IMR-90 (cell line): ENCODE measurements at regions not wholly inside any gene's neighbourhood (a gene's known extent, or its start where the extent isn't known, plus 50 kb on each side); places are given as distances from the start of the nearest gene placed in this dataset.

Experiments used
- ATAC-seq: fragments of 200-7000 bp; cut with Tn5 transposase; 2 replicates; pipeline ENCODE4 v1.9.1; 2020; ENCODE audit warnings: low read depth, mild to moderate bottlenecking, moderate library complexity
- BruUV-seq: library from RNA; stranded (reverse); fragments of 400-500 nt; replicated peaks from 2 replicates; lab custom pipeline; 2021; lab: Mats Ljungman, UMichigan
- CTCF ChIA-PET: fragments of 300-600 bp; formaldehyde crosslinking; extraction: SDS; loops from one replicate; lab custom pipeline; 2021; ENCODE audit warnings: antibody characterized with exemption; lab: Yijun Ruan, JAX
- POLR2A ChIA-PET: fragments of 300-600 bp; sonication (Branson Sonifier 250); formaldehyde crosslinking; loops from one replicate; lab custom pipeline; 2022; ENCODE audit warnings: antibody characterized with exemption; ENCODE audit not compliant: unreplicated experiment; lab: Charles Lee
- DNase-seq: peaks from one replicate; pipeline ENCODE4 v3.0.0; 2013
- H2AFZ ChIP-seq: replicated peaks from 2 replicates; pipeline ENCODE3; 2013; ENCODE audit warnings: low read length, mild to moderate bottlenecking; ENCODE audit not compliant: poor library complexity
- H2AK5ac ChIP-seq: 2 replicates; pipeline ENCODE4 v1.6.1; 2013; ENCODE audit warnings: low read depth, low read length, inconsistent platforms
- H2AK9ac ChIP-seq: replicated peaks from 2 replicates; pipeline ENCODE3; 2013; ENCODE audit warnings: mild to moderate bottlenecking, low read depth, low read length, moderate library complexity; ENCODE audit not compliant: poor library complexity
- H2BK120ac ChIP-seq: 2 replicates; pipeline ENCODE4 v1.6.1; 2013; ENCODE audit warnings: low read depth, low read length, inconsistent platforms
- H2BK15ac ChIP-seq: 3 replicates; pipeline ENCODE4 v1.6.1; 2013; ENCODE audit warnings: low read depth, low read length, inconsistent platforms
- H2BK20ac ChIP-seq: 2 replicates; pipeline ENCODE4 v1.6.1; 2013; ENCODE audit warnings: low read depth, mild to moderate bottlenecking, inconsistent platforms, low read length, moderate library complexity
- H2BK5ac ChIP-seq: 2 replicates; pipeline ENCODE4 v1.6.1; 2013; ENCODE audit warnings: mild to moderate bottlenecking, low read depth, low read length, inconsistent platforms; ENCODE audit not compliant: poor library complexity, severe bottlenecking
- H3K14ac ChIP-seq: replicated peaks from 2 replicates; pipeline ENCODE4 v1.6.1; 2013; ENCODE audit warnings: low read depth, low read length, inconsistent platforms
- H3K18ac ChIP-seq: 2 replicates; pipeline ENCODE4 v1.6.1; 2013; ENCODE audit warnings: low read depth, low read length, control low read depth
- H3K23ac ChIP-seq: 2 replicates; pipeline ENCODE4 v1.6.1; 2013; ENCODE audit warnings: low read depth, low read length, inconsistent platforms
- H3K27ac ChIP-seq: 2 replicates; pipeline ENCODE4 v1.5.1; 2013; ENCODE audit warnings: mild to moderate bottlenecking, control low read depth, low read length; ENCODE audit not compliant: insufficient read depth
- H3K27me3 ChIP-seq: 2 replicates; pipeline ENCODE4 v1.6.1; 2013; ENCODE audit warnings: low read length; ENCODE audit not compliant: control insufficient read depth, insufficient read depth
- H3K36me3 ChIP-seq: 2 replicates; pipeline ENCODE4 v1.6.1; 2013; ENCODE audit warnings: low read length, mixed read lengths; ENCODE audit not compliant: control insufficient read depth, insufficient read depth
- H3K4ac ChIP-seq: 2 replicates; pipeline ENCODE4 v1.6.1; 2013; ENCODE audit warnings: low read depth, low read length, inconsistent platforms
- H3K4me1 ChIP-seq: 2 replicates; pipeline ENCODE4 v1.6.1; 2013; ENCODE audit warnings: low read length, mixed read lengths; ENCODE audit not compliant: control insufficient read depth, insufficient read depth
- H3K4me2 ChIP-seq: 2 replicates; pipeline ENCODE4 v1.6.1; 2013; ENCODE audit warnings: low read depth, mild to moderate bottlenecking, control low read depth, low read length, moderate library complexity
- H3K4me3 ChIP-seq: 2 replicates; pipeline ENCODE4 v1.5.1; 2013; ENCODE audit warnings: low read depth, mild to moderate bottlenecking, control low read depth, low read length, moderate library complexity; ENCODE audit not compliant: insufficient read depth
- H3K56ac ChIP-seq: 2 replicates; pipeline ENCODE4 v1.6.1; 2013; ENCODE audit warnings: low read length, inconsistent platforms; ENCODE audit not compliant: insufficient read depth; ENCODE audit errors: extremely low read depth
- H3K79me1 ChIP-seq, 2 experiments: 2 replicates each; pipeline ENCODE4 v1.6.1; 2013; ENCODE audit warnings: low read length in 2 of 2, inconsistent platforms in 1 of 2, low read depth in 1 of 2
- H3K9ac ChIP-seq: 2 replicates; pipeline ENCODE4 v1.6.1; 2013; ENCODE audit warnings: low read depth, low read length, control low read depth
- H3K9me1 ChIP-seq: 2 replicates; pipeline ENCODE4 v1.6.1; 2013; ENCODE audit warnings: low read length, inconsistent platforms; ENCODE audit not compliant: insufficient read depth
- H3K9me3 ChIP-seq: 2 replicates; pipeline ENCODE4 v1.6.1; 2013; ENCODE audit warnings: low read length; ENCODE audit not compliant: control insufficient read depth, insufficient read depth
- H4K20me1 ChIP-seq: 2 replicates; pipeline ENCODE4 v1.6.1; 2013; ENCODE audit warnings: low read length, inconsistent platforms; ENCODE audit not compliant: insufficient read depth
- H4K5ac ChIP-seq: 2 replicates; pipeline ENCODE4 v1.6.1; 2013; ENCODE audit warnings: mild to moderate bottlenecking, low read depth, low read length, control low read depth
- H4K8ac ChIP-seq, 2 experiments: 2 replicates each; pipeline ENCODE4 v1.6.1; 2013; ENCODE audit warnings: low read depth in 2 of 2, low read length in 2 of 2, control low read depth in 1 of 2, inconsistent platforms in 1 of 2
- H4K91ac ChIP-seq: 2 replicates; pipeline ENCODE4 v1.6.1; 2013; ENCODE audit warnings: low read depth, low read length, inconsistent platforms; ENCODE audit not compliant: insufficient read depth
- BHLHE40 ChIP-seq: fragments of 150-350 bp; IDR thresholded peaks from 2 replicates; pipeline ENCODE4 v1.6.1; 2016; ENCODE audit warnings: mild to moderate bottlenecking, low read depth, low read length
- CEBPB ChIP-seq: IDR thresholded peaks from 2 replicates; pipeline ENCODE4 v1.6.1; 2012; ENCODE audit warnings: low read depth, low read length, improper control_type of control experiment
- CHD1 ChIP-seq: IDR thresholded peaks from 2 replicates; pipeline ENCODE4 v1.6.1; 2012; ENCODE audit warnings: low read depth, low read length, improper control_type of control experiment
- FOS ChIP-seq: fragments of 150-350 bp; IDR thresholded peaks from 2 replicates; pipeline ENCODE4 v1.6.1; 2016; ENCODE audit warnings: low read depth, low read length
- MAZ ChIP-seq: IDR thresholded peaks from 2 replicates; pipeline ENCODE4 v1.6.1; 2012; ENCODE audit warnings: low read depth, mild to moderate bottlenecking, low read length, improper control_type of control experiment, moderate library complexity, borderline replicate concordance
- MXI1 ChIP-seq: IDR thresholded peaks from 2 replicates; pipeline ENCODE4 v1.6.1; 2012; ENCODE audit warnings: low read depth, mild to moderate bottlenecking, low read length, moderate library complexity, borderline replicate concordance
- NFE2L2 ChIP-seq: fragments of 150-350 bp; IDR thresholded peaks from 2 replicates; pipeline ENCODE4 v1.6.1; 2016; ENCODE audit warnings: low read depth, mild to moderate bottlenecking, low read length
- RAD21 ChIP-seq: IDR thresholded peaks from 2 replicates; pipeline ENCODE4 v1.6.1; 2012; ENCODE audit warnings: low read length, improper control_type of control experiment
- RCOR1 ChIP-seq: IDR thresholded peaks from 2 replicates; pipeline ENCODE4 v1.6.1; 2012; ENCODE audit warnings: mild to moderate bottlenecking, low read length, improper control_type of control experiment; ENCODE audit not compliant: insufficient replicate concordance
- SMC3 ChIP-seq: fragments of 150-350 bp; IDR thresholded peaks from 2 replicates; pipeline ENCODE4 v1.6.1; 2016; ENCODE audit warnings: low read depth, mild to moderate bottlenecking, antibody characterized with exemption, low read length, moderate library complexity
- WGBS, 2 experiments: methylation state at CpG; one replicate each; pipeline versions ENCODE4 v1.1.5 to v1.1.7; 2013; ENCODE audit warnings: missing lambda C conversion rate in 2 of 2; ENCODE audit not compliant: insufficient read length in 1 of 2; ENCODE audit errors: extremely low coverage in 2 of 2; 5-methylcytosine and 5-hydroxymethylcytosine counted together
- dilution Hi-C: fragments of 300-500 bp; cut with HindIII; formaldehyde crosslinking; loops from one replicate; pipeline ENCODE4 v1.14.3; 2018; ENCODE audit warnings: low sequenced_read_pairs; ENCODE audit not compliant: unreplicated experiment
- in situ Hi-C: fragments of 300-500 bp; cut with MboI; formaldehyde crosslinking; loops from 3 replicates; pipeline ENCODE4 v1.14.3; 2019; ENCODE audit warnings: low sequenced_read_pairs, inconsistent platforms, mixed read lengths
- intact Hi-C: fragments of 100-400 bp; cut with micrococcal nuclease; formaldehyde crosslinking; loops from 2 replicates; pipeline ENCODE4 v1.10.0; 2022
- TF ChIP-seq, protein P1 (sequence below): conservative IDR thresholded peaks from 2 replicates; pipeline ENCODE4 v1.5.1; 2012; ENCODE audit warnings: mild to moderate bottlenecking, low read depth, low read length, improper control_type of control experiment

GRCh38 chr4:60581919-60582536 lies 618.1 kb upstream of the ADGRL3 start:
- in situ Hi-C loops: no loop called here
- no peak for ATAC-seq

More at GRCh38 chr4:60581919-60582536, 618.1 kb upstream of the ADGRL3 start:
- BruUV-seq: no TSS peak
- H3K56ac ChIP-seq: no peak overlapping the region
- no peaks in the 10 kb centered on the region for H3K36me3 ChIP-seq
- no peak overlapping the region for H3K4ac ChIP-seq
- no peak overlapping the region for H4K8ac ChIP-seq
- H4K91ac ChIP-seq: no peak overlapping the region
- H3K4me2 ChIP-seq: no peak overlapping the region
- ChIA-PET POLR2A (no interaction called here), CTCF (no interaction called here)
- no peak overlapping the region for H2AFZ ChIP-seq
- no peak overlapping the region for H2BK120ac ChIP-seq
- H2BK20ac ChIP-seq: no peak overlapping the region
- no peak overlapping the region for H3K27ac ChIP-seq
- H3K9ac ChIP-seq: no peak overlapping the region
- H3K4me1 ChIP-seq: no peaks in the 10 kb centered on the region
- H3K9me1 ChIP-seq: no peaks in the 10 kb centered on the region
- H2BK15ac ChIP-seq: no peak overlapping the region
- H4K5ac ChIP-seq: no peak overlapping the region
- no peak overlapping the region for H2BK5ac ChIP-seq
- no peak overlapping the region for H3K23ac ChIP-seq
- no peaks in the 10 kb centered on the region for H3K27me3 ChIP-seq
- no peaks in the 10 kb centered on the region for H3K9me3 ChIP-seq
- no CpG with 5 or more reads among the region's 1 CpG for WGBS, 2 experiments
- H3K79me1 ChIP-seq: no peaks in the 10 kb centered on the region
- intact Hi-C loops: no loop called here
- H2AK5ac ChIP-seq: no peak overlapping the region
- no peak overlapping the region for H3K18ac ChIP-seq
- dilution Hi-C loops: no loop called here
- no peak for DNase-seq
- H3K14ac ChIP-seq: no peak overlapping the region
- TF ChIP-seq NFE2L2 (no peak), BHLHE40 (no peak), MXI1 (no peak), RCOR1 (no peak), CHD1 (no peak), CEBPB (no peak), RAD21 (no peak), MAZ (no peak), FOS (no peak), SMC3 (no peak)
- TF ChIP-seq, protein P1, sequence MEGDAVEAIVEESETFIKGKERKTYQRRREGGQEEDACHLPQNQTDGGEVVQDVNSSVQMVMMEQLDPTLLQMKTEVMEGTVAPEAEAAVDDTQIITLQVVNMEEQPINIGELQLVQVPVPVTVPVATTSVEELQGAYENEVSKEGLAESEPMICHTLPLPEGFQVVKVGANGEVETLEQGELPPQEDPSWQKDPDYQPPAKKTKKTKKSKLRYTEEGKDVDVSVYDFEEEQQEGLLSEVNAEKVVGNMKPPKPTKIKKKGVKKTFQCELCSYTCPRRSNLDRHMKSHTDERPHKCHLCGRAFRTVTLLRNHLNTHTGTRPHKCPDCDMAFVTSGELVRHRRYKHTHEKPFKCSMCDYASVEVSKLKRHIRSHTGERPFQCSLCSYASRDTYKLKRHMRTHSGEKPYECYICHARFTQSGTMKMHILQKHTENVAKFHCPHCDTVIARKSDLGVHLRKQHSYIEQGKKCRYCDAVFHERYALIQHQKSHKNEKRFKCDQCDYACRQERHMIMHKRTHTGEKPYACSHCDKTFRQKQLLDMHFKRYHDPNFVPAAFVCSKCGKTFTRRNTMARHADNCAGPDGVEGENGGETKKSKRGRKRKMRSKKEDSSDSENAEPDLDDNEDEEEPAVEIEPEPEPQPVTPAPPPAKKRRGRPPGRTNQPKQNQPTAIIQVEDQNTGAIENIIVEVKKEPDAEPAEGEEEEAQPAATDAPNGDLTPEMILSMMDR: no peak
- H2AK9ac ChIP-seq: no peak overlapping the region
- H3K4me3 ChIP-seq: no peak overlapping the region
- no peaks in the 10 kb centered on the region for H4K20me1 ChIP-seq
